D721Med (cell line): ENCODE measurements at regions not wholly inside any gene's neighbourhood (a gene's known extent, or its start where the extent isn't known, plus 50 kb on each side); places are given as distances from the start of the nearest gene placed in this dataset.

Experiments used
- DNase-seq: peaks from one replicate; pipeline ENCODE4 v3.0.0; 2011; ENCODE audit warnings: low spot score; ENCODE audit not compliant: insufficient read length
- FAIRE-seq: peaks from 2 replicates; lab custom pipeline; 2011; peaks lifted over from hg19 to GRCh38; lab: Jason Lieb, UNC
- CTCF ChIP-seq: IDR thresholded peaks from 2 replicates; pipeline ENCODE4 v1.5.1; 2012; ENCODE audit warnings: mild to moderate bottlenecking, control low read depth; ENCODE audit not compliant: insufficient read depth; ENCODE audit errors: missing control alignments

GRCh38 chr9:121573717-121574485, 74.3 kb upstream of the GGTA1 start:
- no peak for FAIRE-seq
- TF ChIP-seq CTCF = no peak

GRCh38 chr9:121574774-121575519, 75.3 kb upstream of the GGTA1 start:
- no peak for FAIRE-seq

More at GRCh38 chr9:121573717-121574485, 74.3 kb upstream of the GGTA1 start:
- no peak for DNase-seq

GRCh38 chr9:121576281-121577075, 75.0 kb upstream of the DAB2IP start:
- DNase-seq = no peak
- no peak for TF ChIP-seq CTCF
- no peak for FAIRE-seq

More at GRCh38 chr9:121574774-121575519, 75.3 kb upstream of the GGTA1 start:
- no peak for TF ChIP-seq CTCF
- DNase-seq = no peak

GRCh38 chr9:121577166-121577565, 74.3 kb upstream of the DAB2IP start:
- FAIRE-seq (no peak), DNase-seq (no peak)

GRCh38 chr9:121577572-121577971, 73.9 kb upstream of the DAB2IP start:
- DNase-seq (no peak), FAIRE-seq (no peak)
- TF ChIP-seq CTCF = no peak

More at GRCh38 chr9:121577166-121577565, 74.3 kb upstream of the DAB2IP start:
- no peak for TF ChIP-seq CTCF

GRCh38 chr9:121581786-121582600, 69.4 kb upstream of the DAB2IP start:
- DNase-seq (no peak), FAIRE-seq (no peak)
- no peak for TF ChIP-seq CTCF
